OCI-LY7 (cell line): ENCODE measurements at regions not wholly inside any gene's neighbourhood (a gene's known extent, or its start where the extent isn't known, plus 50 kb on each side); places are given as distances from the start of the nearest gene placed in this dataset.

ENCODE experiments used
- BruUV-seq: library from RNA; stranded (reverse); fragments of 400-500 nt; replicated peaks from 2 replicates; lab custom pipeline; 2021; lab: Mats Ljungman, UMichigan
- CTCF ChIA-PET: fragments of 300-600 bp; sonication (Branson Sonifier 250); formaldehyde crosslinking; loops from one replicate; lab custom pipeline; 2022; ENCODE audit warnings: antibody characterized with exemption; ENCODE audit not compliant: unreplicated experiment; lab: Charles Lee
- POLR2A ChIA-PET: fragments of 300-600 bp; sonication (Branson Sonifier 250); formaldehyde crosslinking; loops from one replicate; lab custom pipeline; 2022; ENCODE audit warnings: antibody characterized with exemption; lab: Charles Lee
- DNase-seq: peaks from one replicate; pipeline ENCODE4 v3.0.0-alpha.2; 2015; ENCODE audit warnings: low spot score
- H2AFZ ChIP-seq: fragments of 200-600 bp; sonication (generic), shearing (Covaris generic); 2 replicates; pipeline ENCODE4 v1.6.1; 2014; ENCODE audit warnings: mild to moderate bottlenecking, antibody characterized with exemption, low read length, moderate library complexity
- H3K27ac ChIP-seq: fragments of 200-600 bp; sonication (generic); 2 replicates; pipeline ENCODE4 v1.5.1; 2014; ENCODE audit warnings: mixed run types, low read depth, mild to moderate bottlenecking, moderate library complexity, low read length, inconsistent platforms; ENCODE audit not compliant: poor library complexity, severe bottlenecking
- H3K36me3 ChIP-seq: fragments of 200-600 bp; sonication (generic); 2 replicates; pipeline ENCODE4 v1.6.1; 2014; ENCODE audit warnings: mild to moderate bottlenecking, antibody characterized with exemption, low read length, moderate library complexity, mixed read lengths; ENCODE audit not compliant: insufficient read depth
- H3K4me1 ChIP-seq: fragments of 200-600 bp; sonication (generic); 2 replicates; pipeline ENCODE4 v1.5.1; 2014; ENCODE audit warnings: mild to moderate bottlenecking, low read length; ENCODE audit not compliant: insufficient read depth, poor library complexity, severe bottlenecking
- H3K4me2 ChIP-seq: fragments of 200-600 bp; sonication (generic); 2 replicates; pipeline ENCODE4 v1.6.1; 2014; ENCODE audit warnings: mild to moderate bottlenecking, low read length
- H3K4me3 ChIP-seq: fragments of 200-600 bp; sonication (generic); 2 replicates; pipeline ENCODE4 v1.5.1; 2014; ENCODE audit warnings: mild to moderate bottlenecking, low read depth, low read length; ENCODE audit not compliant: poor library complexity, severe bottlenecking
- H3K79me2 ChIP-seq: fragments of 200-600 bp; sonication (generic); 2 replicates; pipeline ENCODE4 v1.6.1; 2016; ENCODE audit warnings: low read depth, mild to moderate bottlenecking, low read length, moderate library complexity, mixed read lengths; ENCODE audit not compliant: insufficient read depth
- H3K9me2 ChIP-seq: fragments of 200-600 bp; sonication (generic); 2 replicates; pipeline ENCODE4 v1.6.1; 2016; ENCODE audit warnings: mild to moderate bottlenecking, low read length, mixed read lengths; ENCODE audit not compliant: insufficient read depth
- H3K9me3 ChIP-seq: fragments of 200-600 bp; sonication (generic); 2 replicates; pipeline ENCODE4 v1.6.1; 2014; ENCODE audit warnings: mild to moderate bottlenecking, mixed run types, low read length, mixed read lengths
- H4K20me1 ChIP-seq: fragments of 200-600 bp; sonication (generic); 2 replicates; pipeline ENCODE4 v1.6.1; 2014; ENCODE audit warnings: mild to moderate bottlenecking, antibody characterized with exemption, low read length, moderate library complexity, mixed read lengths; ENCODE audit not compliant: insufficient read depth
- EZH2phosphoT487 ChIP-seq: fragments of 200-600 bp; sonication (generic); IDR thresholded peaks from 2 replicates; pipeline ENCODE4 v1.6.1; 2018; ENCODE audit warnings: low read depth, borderline replicate concordance, mild to moderate bottlenecking, mixed run types, antibody characterized with exemption, low read length, moderate library complexity, mixed read lengths
- intact Hi-C: fragments of 100-400 bp; cut with micrococcal nuclease; formaldehyde crosslinking; loops from one replicate; pipeline ENCODE4 v1.10.0; 2022; ENCODE audit not compliant: unreplicated experiment
- TF ChIP-seq, protein P1 (sequence below): fragments of 200-600 bp; sonication (generic); conservative IDR thresholded peaks from 2 replicates; pipeline ENCODE4 v1.5.1; 2014; ENCODE audit warnings: mild to moderate bottlenecking, antibody characterized with exemption, low read length, moderate library complexity, mixed read lengths

- Histone ChIP-seq H3K9me2 (no peaks in the 10 kb centered on the region), H4K20me1 (no peaks in the 10 kb centered on the region), H3K27ac (no peak overlapping the region), H2AFZ (no peak overlapping the region), H3K79me2 (no peaks in the 10 kb centered on the region), H3K4me1 (no peaks in the 10 kb centered on the region), H3K36me3 (no peaks in the 10 kb centered on the region), H3K4me2 (no peak overlapping the region), H3K4me3 (no peak overlapping the region), H3K9me3 (no peaks in the 10 kb centered on the region)
- no TSS peak for BruUV-seq
- no peak for TF ChIP-seq EZH2phosphoT487
- TF ChIP-seq, protein P1, sequence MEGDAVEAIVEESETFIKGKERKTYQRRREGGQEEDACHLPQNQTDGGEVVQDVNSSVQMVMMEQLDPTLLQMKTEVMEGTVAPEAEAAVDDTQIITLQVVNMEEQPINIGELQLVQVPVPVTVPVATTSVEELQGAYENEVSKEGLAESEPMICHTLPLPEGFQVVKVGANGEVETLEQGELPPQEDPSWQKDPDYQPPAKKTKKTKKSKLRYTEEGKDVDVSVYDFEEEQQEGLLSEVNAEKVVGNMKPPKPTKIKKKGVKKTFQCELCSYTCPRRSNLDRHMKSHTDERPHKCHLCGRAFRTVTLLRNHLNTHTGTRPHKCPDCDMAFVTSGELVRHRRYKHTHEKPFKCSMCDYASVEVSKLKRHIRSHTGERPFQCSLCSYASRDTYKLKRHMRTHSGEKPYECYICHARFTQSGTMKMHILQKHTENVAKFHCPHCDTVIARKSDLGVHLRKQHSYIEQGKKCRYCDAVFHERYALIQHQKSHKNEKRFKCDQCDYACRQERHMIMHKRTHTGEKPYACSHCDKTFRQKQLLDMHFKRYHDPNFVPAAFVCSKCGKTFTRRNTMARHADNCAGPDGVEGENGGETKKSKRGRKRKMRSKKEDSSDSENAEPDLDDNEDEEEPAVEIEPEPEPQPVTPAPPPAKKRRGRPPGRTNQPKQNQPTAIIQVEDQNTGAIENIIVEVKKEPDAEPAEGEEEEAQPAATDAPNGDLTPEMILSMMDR, result no peak
- DNase-seq, result no peak
- ChIA-PET CTCF (no interaction called here), POLR2A (no interaction called here)
- intact Hi-C loops, result no loop called here
Measured at GRCh38 chr7:119890631-119891030, 382.3 kb upstream of the KCND2 start.

GRCh38 chr7:119895320-119895719 is 377.7 kb upstream of the KCND2 start:
- TF ChIP-seq, protein P1, result no peak
- no peak for TF ChIP-seq EZH2phosphoT487
- no TSS peak for BruUV-seq
- POLR2A ChIA-PET, result no interaction called here
- H4K20me1 ChIP-seq, result no peaks in the 10 kb centered on the region
- no peaks in the 10 kb centered on the region for H3K9me3 ChIP-seq
- no peaks in the 10 kb centered on the region for H3K9me2 ChIP-seq
- no peaks in the 10 kb centered on the region for H3K79me2 ChIP-seq
- intact Hi-C loops, result no loop called here
- H3K4me2 ChIP-seq, result no peak overlapping the region
- no peaks in the 10 kb centered on the region for H3K36me3 ChIP-seq
- no peaks in the 10 kb centered on the region for H3K4me1 ChIP-seq
- no peak overlapping the region for H2AFZ ChIP-seq
- DNase-seq, result no peak
- H3K4me3 ChIP-seq, result no peak overlapping the region
- CTCF ChIA-PET, result no interaction called here
- H3K27ac ChIP-seq, result no peak overlapping the region

- Histone ChIP-seq H3K4me2 (no peak overlapping the region), H3K9me2 (no peaks in the 10 kb centered on the region), H3K4me3 (no peak overlapping the region), H2AFZ (no peak overlapping the region), H4K20me1 (no peaks in the 10 kb centered on the region), H3K4me1 (no peaks in the 10 kb centered on the region), H3K36me3 (no peaks in the 10 kb centered on the region), H3K9me3 (no peaks in the 10 kb centered on the region), H3K27ac (no peak overlapping the region), H3K79me2 (no peaks in the 10 kb centered on the region)
- BruUV-seq, result no TSS peak
- TF ChIP-seq, protein P1, result no peak
- no peak for TF ChIP-seq EZH2phosphoT487
- ChIA-PET CTCF (no interaction called here), POLR2A (no interaction called here)
- intact Hi-C loops, result no loop called here
- no peak for DNase-seq
Measured at GRCh38 chr7:119896386-119896785, 376.6 kb upstream of the KCND2 start.
